Peyer's patch (tissue), 4 donors: ENCODE measurements at regions not wholly inside any gene's neighbourhood (a gene's known extent, or its start where the extent isn't known, plus 50 kb on each side); places are given as distances from the start of the nearest gene placed in this dataset.

Source experiments
- POLR2A ChIP-seq, 2 donors: fragments of 450-650 bp; IDR thresholded peaks; one replicate each; pipeline ENCODE4 v1.5.1; 2017; ENCODE audit warnings: antibody characterized with exemption in 2 of 2, mild to moderate bottlenecking in 2 of 2, moderate library complexity in 2 of 2
- TF ChIP-seq, protein P1 (sequence below), 6 experiments: fragments of 450-650 bp in 4 of 6; fragments of 200-600 bp in 2 of 6; sonication (generic) in 1 of 6; IDR thresholded peaks; one replicate each; pipeline ENCODE4 v1.5.1; 2017 to 2019; ENCODE audit warnings: antibody characterized with exemption in 6 of 6, mild to moderate bottlenecking in 3 of 6, moderate library complexity in 1 of 6

DNA sequence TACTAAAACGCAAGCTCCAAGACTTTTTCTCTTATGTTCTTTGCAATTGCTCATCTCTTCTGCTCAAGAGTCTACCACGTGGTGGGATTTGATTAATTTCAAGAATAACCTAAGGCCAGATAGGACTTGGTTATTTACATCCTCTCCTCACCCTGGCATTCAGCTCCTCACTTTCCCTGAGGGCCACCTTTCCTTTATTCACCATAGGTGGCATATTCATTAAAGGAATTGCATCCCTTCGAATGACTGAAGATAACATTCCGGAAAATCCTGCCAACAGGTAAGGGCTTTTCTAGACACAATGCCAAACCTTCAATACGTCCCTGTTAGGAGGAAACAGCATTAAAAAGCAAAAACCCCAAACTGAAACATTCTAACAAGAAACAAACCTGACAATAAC lies 220.0 kb upstream of the KBTBD8 start:
- TF ChIP-seq, protein P1, sequence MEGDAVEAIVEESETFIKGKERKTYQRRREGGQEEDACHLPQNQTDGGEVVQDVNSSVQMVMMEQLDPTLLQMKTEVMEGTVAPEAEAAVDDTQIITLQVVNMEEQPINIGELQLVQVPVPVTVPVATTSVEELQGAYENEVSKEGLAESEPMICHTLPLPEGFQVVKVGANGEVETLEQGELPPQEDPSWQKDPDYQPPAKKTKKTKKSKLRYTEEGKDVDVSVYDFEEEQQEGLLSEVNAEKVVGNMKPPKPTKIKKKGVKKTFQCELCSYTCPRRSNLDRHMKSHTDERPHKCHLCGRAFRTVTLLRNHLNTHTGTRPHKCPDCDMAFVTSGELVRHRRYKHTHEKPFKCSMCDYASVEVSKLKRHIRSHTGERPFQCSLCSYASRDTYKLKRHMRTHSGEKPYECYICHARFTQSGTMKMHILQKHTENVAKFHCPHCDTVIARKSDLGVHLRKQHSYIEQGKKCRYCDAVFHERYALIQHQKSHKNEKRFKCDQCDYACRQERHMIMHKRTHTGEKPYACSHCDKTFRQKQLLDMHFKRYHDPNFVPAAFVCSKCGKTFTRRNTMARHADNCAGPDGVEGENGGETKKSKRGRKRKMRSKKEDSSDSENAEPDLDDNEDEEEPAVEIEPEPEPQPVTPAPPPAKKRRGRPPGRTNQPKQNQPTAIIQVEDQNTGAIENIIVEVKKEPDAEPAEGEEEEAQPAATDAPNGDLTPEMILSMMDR (IDR thresholded peaks at IDR 0.05) = no peak
- TF ChIP-seq POLR2A (IDR thresholded peaks at IDR 0.05) = no peak
